ENCODE measurements at regions not wholly inside any gene's neighbourhood (a gene's known extent, or its start where the extent isn't known, plus 50 kb on each side); places are given as distances from the start of the nearest gene placed in this dataset.

DNA sequence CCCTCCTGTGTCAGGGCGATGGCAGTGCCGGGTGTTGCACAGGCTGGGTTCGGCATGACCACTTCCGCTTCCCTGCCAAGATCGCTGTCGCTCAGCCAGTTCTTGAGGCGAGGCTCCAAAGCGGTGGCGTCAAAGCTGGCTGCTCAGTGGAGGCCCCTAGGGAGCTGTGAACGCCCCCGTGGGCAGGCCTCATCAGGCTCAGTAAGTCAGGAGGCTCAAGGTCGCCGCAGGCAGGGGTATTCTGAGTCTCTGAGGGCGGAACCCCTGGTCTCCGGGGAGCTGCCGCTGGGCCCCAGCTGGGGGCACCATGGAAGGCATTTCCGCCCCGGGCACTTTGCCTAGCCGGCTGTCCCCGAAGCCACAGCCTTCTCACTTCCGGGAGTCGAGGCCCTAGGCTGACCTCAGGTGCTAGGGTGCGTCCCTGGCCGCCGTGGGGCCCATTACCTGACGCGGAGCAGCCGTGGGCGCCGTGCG, 210.4 kb downstream of the SOCS6 start:
- H3K4me1 Mint-ChIP-seq (ENCODE audit: low read depth, unreplicated experiment) = no peaks in the 10 kb centered on the region
- H3K9me3 Mint-ChIP-seq (ENCODE audit: unreplicated experiment) = no peaks in the 10 kb centered on the region
- no peak overlapping the region for H3K27ac Mint-ChIP-seq (ENCODE audit: unreplicated experiment)
- H3K36me3 Mint-ChIP-seq (ENCODE audit: unreplicated experiment) = no peaks in the 10 kb centered on the region
- no peak overlapping the region for H3K4me3 Mint-ChIP-seq (ENCODE audit: unreplicated experiment)
- no peak for DNase-seq
- H3K27me3 Mint-ChIP-seq (ENCODE audit: unreplicated experiment) = no peaks in the 10 kb centered on the region
- TF ChIP-seq, protein P1, sequence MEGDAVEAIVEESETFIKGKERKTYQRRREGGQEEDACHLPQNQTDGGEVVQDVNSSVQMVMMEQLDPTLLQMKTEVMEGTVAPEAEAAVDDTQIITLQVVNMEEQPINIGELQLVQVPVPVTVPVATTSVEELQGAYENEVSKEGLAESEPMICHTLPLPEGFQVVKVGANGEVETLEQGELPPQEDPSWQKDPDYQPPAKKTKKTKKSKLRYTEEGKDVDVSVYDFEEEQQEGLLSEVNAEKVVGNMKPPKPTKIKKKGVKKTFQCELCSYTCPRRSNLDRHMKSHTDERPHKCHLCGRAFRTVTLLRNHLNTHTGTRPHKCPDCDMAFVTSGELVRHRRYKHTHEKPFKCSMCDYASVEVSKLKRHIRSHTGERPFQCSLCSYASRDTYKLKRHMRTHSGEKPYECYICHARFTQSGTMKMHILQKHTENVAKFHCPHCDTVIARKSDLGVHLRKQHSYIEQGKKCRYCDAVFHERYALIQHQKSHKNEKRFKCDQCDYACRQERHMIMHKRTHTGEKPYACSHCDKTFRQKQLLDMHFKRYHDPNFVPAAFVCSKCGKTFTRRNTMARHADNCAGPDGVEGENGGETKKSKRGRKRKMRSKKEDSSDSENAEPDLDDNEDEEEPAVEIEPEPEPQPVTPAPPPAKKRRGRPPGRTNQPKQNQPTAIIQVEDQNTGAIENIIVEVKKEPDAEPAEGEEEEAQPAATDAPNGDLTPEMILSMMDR (IDR thresholded peaks at IDR 0.05; ENCODE audit: partially characterized antibody, unreplicated experiment) = no peak

DNA sequence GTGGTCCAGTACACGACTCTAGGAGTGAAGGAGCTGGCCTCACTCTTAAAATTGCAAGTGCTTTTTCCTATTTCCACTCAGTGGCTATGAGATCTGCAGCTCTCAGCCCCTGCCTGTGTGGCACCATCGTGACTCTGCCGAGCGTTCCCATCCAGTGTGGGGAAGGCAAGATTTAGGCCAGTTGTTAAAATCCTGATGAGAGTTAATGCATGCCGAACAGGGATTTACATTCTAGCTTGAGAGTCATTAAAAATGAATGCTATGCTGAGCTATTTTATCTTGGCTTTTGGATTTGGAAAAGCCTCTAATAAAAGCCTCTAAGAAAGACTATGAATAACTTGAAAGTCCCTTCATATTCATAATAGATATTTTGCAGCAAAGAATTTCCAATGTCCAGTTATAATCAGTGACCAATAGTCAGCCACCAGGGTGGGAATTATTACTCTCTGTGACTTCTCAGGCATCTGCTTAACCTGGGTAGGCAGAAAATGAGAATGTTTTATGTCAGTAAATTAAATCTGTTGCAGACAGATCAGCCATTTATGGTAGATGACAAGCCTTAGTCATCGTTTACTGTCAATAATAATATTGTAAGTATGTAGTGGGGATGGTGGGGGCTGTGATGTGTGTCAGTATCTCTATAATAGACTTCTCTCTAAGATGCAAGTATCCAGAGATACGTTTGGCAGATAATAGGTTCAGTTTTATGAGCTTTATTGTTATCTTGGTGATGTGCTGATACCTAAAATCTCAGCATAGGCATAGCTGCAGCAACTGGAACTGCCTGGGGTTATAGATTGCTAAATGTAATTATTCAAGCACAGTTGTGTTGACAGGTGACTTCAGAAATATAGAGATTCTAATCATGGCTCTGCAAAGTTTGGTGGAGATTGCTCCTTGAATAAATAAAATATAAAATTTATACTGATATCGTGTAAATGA, 207.8 kb downstream of the SOCS6 start:
- H3K27me3 Mint-ChIP-seq (ENCODE audit: unreplicated experiment) = no peaks in the 10 kb centered on the region
- no peak for DNase-seq
- no peaks in the 10 kb centered on the region for H3K36me3 Mint-ChIP-seq (ENCODE audit: unreplicated experiment)
- peaks cover 4% of the 10 kb centered on the region for H3K4me1 Mint-ChIP-seq (ENCODE audit: low read depth, unreplicated experiment)
- no peak overlapping the region for H3K27ac Mint-ChIP-seq (ENCODE audit: unreplicated experiment)
- H3K9me3 Mint-ChIP-seq (ENCODE audit: unreplicated experiment) = no peaks in the 10 kb centered on the region
- TF ChIP-seq, protein P1 (IDR thresholded peaks at IDR 0.05; ENCODE audit: partially characterized antibody, unreplicated experiment) = no peak
- no peak overlapping the region for H3K4me3 Mint-ChIP-seq (ENCODE audit: unreplicated experiment)

DNA sequence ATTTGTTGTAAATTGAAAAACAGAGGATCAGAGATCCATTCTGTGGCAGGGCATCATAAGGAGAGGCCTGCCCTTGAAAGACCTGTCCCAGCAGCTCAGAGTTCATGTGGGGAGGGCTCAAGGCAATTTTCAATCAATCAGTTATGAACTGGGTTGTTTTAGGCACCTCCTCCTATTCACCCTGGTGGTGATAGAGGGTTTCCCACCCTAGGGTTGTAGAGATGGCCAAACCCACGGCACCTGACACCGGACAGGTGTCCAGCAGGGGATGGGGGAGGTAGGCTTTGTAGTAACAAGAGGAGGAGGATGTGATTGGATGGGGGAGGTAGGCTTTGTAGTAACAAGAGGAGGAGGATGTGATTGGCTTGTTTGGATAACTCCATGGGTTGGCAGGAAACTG, 205.7 kb downstream of the SOCS6 start:
- peaks cover 4% of the 10 kb centered on the region for H3K4me1 Mint-ChIP-seq (ENCODE audit: low read depth, unreplicated experiment)
- no peak overlapping the region for H3K27ac Mint-ChIP-seq (ENCODE audit: unreplicated experiment)
- H3K9me3 Mint-ChIP-seq (ENCODE audit: unreplicated experiment) = no peaks in the 10 kb centered on the region
- no peak overlapping the region for H3K4me3 Mint-ChIP-seq (ENCODE audit: unreplicated experiment)
- no peaks in the 10 kb centered on the region for H3K36me3 Mint-ChIP-seq (ENCODE audit: unreplicated experiment)
- no peak for DNase-seq
- TF ChIP-seq, protein P1 (IDR thresholded peaks at IDR 0.05; ENCODE audit: partially characterized antibody, unreplicated experiment) = peak; percentile 30
- H3K27me3 Mint-ChIP-seq (ENCODE audit: unreplicated experiment) = peaks cover 1% of the 10 kb centered on the region

DNA sequence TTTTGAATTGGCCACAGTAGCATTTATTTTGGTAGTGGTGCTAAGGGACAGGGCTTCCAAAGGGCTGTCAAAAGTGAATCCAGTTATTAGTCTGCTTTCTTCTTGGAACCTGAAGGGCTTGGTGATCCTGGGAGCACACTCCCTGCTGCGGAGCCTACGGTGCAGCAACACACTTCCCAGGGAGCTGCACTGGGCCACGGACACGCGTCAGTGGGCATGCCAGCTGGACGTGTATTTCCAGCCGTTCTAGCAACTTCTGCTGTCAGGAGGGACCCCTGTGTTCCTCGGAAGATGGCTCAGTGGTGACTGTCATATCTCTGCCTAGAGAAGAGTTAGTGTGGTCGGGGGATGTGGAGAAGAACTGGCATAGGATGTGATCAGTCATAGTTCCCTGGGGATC, 204.6 kb downstream of the SOCS6 start:
- Mint-ChIP-seq H3K27me3 (ENCODE audit: unreplicated experiment) (peaks cover 1% of the 10 kb centered on the region), H3K4me3 (ENCODE audit: unreplicated experiment) (no peak overlapping the region), H3K9me3 (ENCODE audit: unreplicated experiment) (no peaks in the 10 kb centered on the region), H3K27ac (ENCODE audit: unreplicated experiment) (no peak overlapping the region), H3K4me1 (ENCODE audit: low read depth, unreplicated experiment) (peaks cover 4% of the 10 kb centered on the region), H3K36me3 (ENCODE audit: unreplicated experiment) (no peaks in the 10 kb centered on the region)
- DNase-seq = no peak
- TF ChIP-seq, protein P1 (IDR thresholded peaks at IDR 0.05; ENCODE audit: partially characterized antibody, unreplicated experiment) = no peak

DNA sequence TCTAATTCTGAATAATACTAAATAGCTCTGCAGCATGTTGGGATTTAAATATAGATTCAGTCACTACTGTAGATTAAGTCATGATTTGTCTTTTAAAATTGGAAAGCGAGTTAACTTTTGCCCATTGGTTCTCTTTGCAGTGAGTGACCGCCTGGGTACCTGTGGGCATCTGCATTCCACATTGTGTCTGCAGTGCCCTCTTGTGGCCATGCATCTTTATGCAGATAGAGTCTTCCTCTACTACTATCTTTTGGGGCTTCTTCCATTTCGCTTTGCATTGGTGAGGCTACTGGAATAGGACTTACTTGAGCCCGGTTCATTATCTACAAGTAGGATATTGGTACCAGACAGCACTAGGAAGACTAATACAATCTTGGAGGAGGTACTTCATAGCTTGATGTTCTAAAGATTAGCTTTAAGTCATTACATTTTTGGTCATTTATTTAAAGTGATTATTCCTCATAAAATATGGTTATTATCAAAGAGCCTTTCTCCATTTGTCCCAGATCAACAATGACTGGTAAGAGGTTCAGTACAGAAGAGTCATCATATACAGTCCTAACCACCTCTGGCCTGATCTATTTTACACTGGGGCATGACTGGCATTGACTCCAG, 203.0 kb downstream of the SOCS6 start:
- Mint-ChIP-seq H3K9me3 (ENCODE audit: unreplicated experiment) (no peaks in the 10 kb centered on the region), H3K27ac (ENCODE audit: unreplicated experiment) (no peak overlapping the region), H3K27me3 (ENCODE audit: unreplicated experiment) (peaks cover 1% of the 10 kb centered on the region), H3K36me3 (ENCODE audit: unreplicated experiment) (no peaks in the 10 kb centered on the region), H3K4me3 (ENCODE audit: unreplicated experiment) (no peak overlapping the region), H3K4me1 (ENCODE audit: low read depth, unreplicated experiment) (peaks cover 4% of the 10 kb centered on the region)
- peak; percentile 74 for DNase-seq
- TF ChIP-seq, protein P1 (IDR thresholded peaks at IDR 0.05; ENCODE audit: partially characterized antibody, unreplicated experiment) = peak; percentile 82
